Left lung (tissue), 4 donors: ENCODE measurements at regions not wholly inside any gene's neighbourhood (a gene's known extent, or its start where the extent isn't known, plus 50 kb on each side); places are given as distances from the start of the nearest gene placed in this dataset.

Experiments
- ATAC-seq: fragments of 200-7000 bp; cut with Tn5 transposase; one replicate; pipeline ENCODE4 v1.9.1; 2020; ENCODE audit warnings: moderate library complexity
- DNase-seq, 4 donors: peaks; one replicate each; pipeline ENCODE4 v3.0.0-alpha.2; 2013 to 2020
- H3K27ac ChIP-seq, 2 donors: fragments of 200-600 bp; sonication (generic) in 1 of 2; one replicate each; pipeline versions ENCODE4 v1.5.0 to v1.8.0; 2020 to 2021
- H3K27me3 ChIP-seq, 2 donors: fragments of 200-600 bp; sonication (generic) in 1 of 2; one replicate each; pipeline versions ENCODE4 v1.5.0 to v1.8.0; 2020 to 2021
- H3K36me3 ChIP-seq, 2 donors: fragments of 200-600 bp; sonication (generic) in 1 of 2; one replicate each; pipeline versions ENCODE4 v1.5.0 to v1.8.0; 2020 to 2021
- H3K4me1 ChIP-seq, 2 donors: fragments of 200-600 bp; one replicate each; pipeline ENCODE4 v1.8.0; 2021
- H3K4me3 ChIP-seq, 2 donors: fragments of 200-600 bp; sonication (generic) in 1 of 2; one replicate each; pipeline versions ENCODE4 v1.5.0 to v1.8.0; 2020 to 2021; ENCODE audit warnings: mild to moderate bottlenecking in 1 of 2
- H3K9me3 ChIP-seq, 2 donors: fragments of 200-600 bp; sonication (generic) in 1 of 2; one replicate each; pipeline versions ENCODE4 v1.5.0 to v1.8.0; 2020 to 2021
- CTCF ChIP-seq, 2 donors: fragments of 200-600 bp; sonication (generic) in 1 of 2; IDR thresholded peaks; one replicate each; pipeline versions ENCODE4 v1.5.0 to v1.8.0; 2021; ENCODE audit warnings: antibody characterized with exemption in 2 of 2
- intact Hi-C, 2 donors: fragments of 100-400 bp; cut with DNase I; formaldehyde crosslinking; loops; one replicate each; pipeline versions ENCODE4 v1.11.2 to v1.14.2; 2022
- donor health status: DM: no; HTN: yes; CAD: no.
- donor health status: DM: no; HTN: no; CAD: no.

GRCh38 chr6:8760951-8761350 is 325.6 kb upstream of the SLC35B3 start:
- Histone ChIP-seq H3K4me1 (no peaks in the 10 kb centered on the region), H3K9me3 (no peaks in the 10 kb centered on the region), H3K27ac (no peak overlapping the region), H3K4me3 (no peak overlapping the region), H3K27me3 (no peaks in the 10 kb centered on the region), H3K36me3 (no peaks in the 10 kb centered on the region)
- DNase-seq (no peak), ATAC-seq (no peak)
- intact Hi-C loops = no loop called here
- no peak for TF ChIP-seq CTCF (IDR thresholded peaks at IDR 0.05)

- ATAC-seq (no peak), DNase-seq (no peak)
- TF ChIP-seq CTCF (IDR thresholded peaks at IDR 0.05) = no peak
- intact Hi-C loops = no loop called here
- Histone ChIP-seq H3K27me3 (no peaks in the 10 kb centered on the region), H3K27ac (no peak overlapping the region), H3K4me1 (no peaks in the 10 kb centered on the region), H3K4me3 (no peak overlapping the region), H3K36me3 (no peaks in the 10 kb centered on the region), H3K9me3 (no peaks in the 10 kb centered on the region)
These were observed 323.1 kb upstream of the SLC35B3 start for GRCh38 chr6:8758412-8758811.

GRCh38 chr6:8750627-8751026 is 315.3 kb upstream of the SLC35B3 start:
- no peak overlapping the region for H3K4me3 ChIP-seq
- ATAC-seq = no peak
- no peak for TF ChIP-seq CTCF (IDR thresholded peaks at IDR 0.05)
- H3K27me3 ChIP-seq = no peaks in the 10 kb centered on the region
- H3K27ac ChIP-seq = no peak overlapping the region
- intact Hi-C loops = no loop called here
- no peaks in the 10 kb centered on the region for H3K9me3 ChIP-seq
- no peak for DNase-seq
- H3K4me1 ChIP-seq = no peaks in the 10 kb centered on the region
- H3K36me3 ChIP-seq = no peaks in the 10 kb centered on the region

GRCh38 chr6:8749465-8749864 is 314.1 kb upstream of the SLC35B3 start:
- no peak for TF ChIP-seq CTCF (IDR thresholded peaks at IDR 0.05)
- Histone ChIP-seq H3K36me3 (no peaks in the 10 kb centered on the region), H3K27ac (no peak overlapping the region), H3K27me3 (no peaks in the 10 kb centered on the region), H3K4me3 (no peak overlapping the region), H3K9me3 (no peaks in the 10 kb centered on the region), H3K4me1 (no peaks in the 10 kb centered on the region)
- intact Hi-C loops = no loop called here
- DNase-seq = no peak
- no peak for ATAC-seq

- Histone ChIP-seq H3K27ac (no peak overlapping the region), H3K36me3 (no peaks in the 10 kb centered on the region), H3K4me3 (peak overlapping the region in 1 of 2 donors; percentile 10), H3K9me3 (no peaks in the 10 kb centered on the region), H3K27me3 (no peaks in the 10 kb centered on the region), H3K4me1 (no peaks in the 10 kb centered on the region)
- intact Hi-C loops = no loop called here
- TF ChIP-seq CTCF (IDR thresholded peaks at IDR 0.05) = no peak
- DNase-seq = peak in 1 of 4 donors; percentile 5
- ATAC-seq = peak; percentile 52
These were observed 307.9 kb upstream of the SLC35B3 start for GRCh38 chr6:8743170-8743745.
